Activated T-cell treated with anti-CD3 and anti-CD28 coated beads for 24 hours (primary cell): ENCODE measurements at regions not wholly inside any gene's neighbourhood (a gene's known extent, or its start where the extent isn't known, plus 50 kb on each side); places are given as distances from the start of the nearest gene placed in this dataset.
"Not testable (repeated sequence)": the region's sequence is repeated elsewhere in the genome, so short reads cannot be mapped to it uniquely, and the experiment has no call there.

Experiments used
- DNase-seq: peaks from one replicate; pipeline ENCODE4 v3.0.0-alpha.2; 2020; ENCODE audit warnings: low read depth

GRCh38 chr4:131459430-131460101 is 1689.5 kb upstream of the PCDH10 start:
- no peak for DNase-seq

GRCh38 chr4:131470360-131470759 is 1678.7 kb upstream of the PCDH10 start:
- no peak for DNase-seq

- DNase-seq: no peak
These were observed 1660.3 kb upstream of the PCDH10 start for GRCh38 chr4:131488772-131489171.

GRCh38 chr4:131496211-131496610 is 1652.9 kb upstream of the PCDH10 start:
- DNase-seq: not testable (repeated sequence)

GRCh38 chr4:131499141-131499873 is 1649.8 kb upstream of the PCDH10 start:
- no peak for DNase-seq

- no peak for DNase-seq
These were observed 1639.6 kb upstream of the PCDH10 start for GRCh38 chr4:131509521-131509920.

- no peak for DNase-seq
These were observed 1622.4 kb upstream of the PCDH10 start for GRCh38 chr4:131526686-131527085.

GRCh38 chr4:131531087-131531486 is 1618.0 kb upstream of the PCDH10 start:
- DNase-seq: no peak

- DNase-seq: no peak
These were observed 1614.0 kb upstream of the PCDH10 start for GRCh38 chr4:131534944-131535645.

GRCh38 chr4:131540256-131540655 is 1608.8 kb upstream of the PCDH10 start:
- no peak for DNase-seq

GRCh38 chr4:131547506-131547981 is 1601.5 kb upstream of the PCDH10 start:
- DNase-seq: no peak

GRCh38 chr4:131551306-131551705 is 1597.8 kb upstream of the PCDH10 start:
- DNase-seq: no peak

- no peak for DNase-seq
These were observed 1583.1 kb upstream of the PCDH10 start for GRCh38 chr4:131566026-131566425.

GRCh38 chr4:131584587-131584986 is 1564.5 kb upstream of the PCDH10 start:
- no peak for DNase-seq

- no peak for DNase-seq
These were observed 1554.0 kb upstream of the PCDH10 start for GRCh38 chr4:131595140-131595539.

GRCh38 chr4:131603705-131604104 is 1545.4 kb upstream of the PCDH10 start:
- no peak for DNase-seq

GRCh38 chr4:131609039-131609438 is 1540.1 kb upstream of the PCDH10 start:
- no peak for DNase-seq

GRCh38 chr4:131610517-131610916 is 1538.6 kb upstream of the PCDH10 start:
- not testable (repeated sequence) for DNase-seq

GRCh38 chr4:131613086-131613823 is 1535.8 kb upstream of the PCDH10 start:
- DNase-seq: no peak

- DNase-seq: no peak
These were observed 1535.3 kb upstream of the PCDH10 start for GRCh38 chr4:131613824-131614216.

GRCh38 chr4:131632877-131633276 is 1516.2 kb upstream of the PCDH10 start:
- no peak for DNase-seq

- DNase-seq: no peak
These were observed 1513.9 kb upstream of the PCDH10 start for GRCh38 chr4:131635191-131635590.
